Fibroblast of mammary gland (primary cell): ENCODE measurements at regions not wholly inside any gene's neighbourhood (a gene's known extent, or its start where the extent isn't known, plus 50 kb on each side); places are given as distances from the start of the nearest gene placed in this dataset.
"Not testable (repeated sequence)": the region's sequence is repeated elsewhere in the genome, so short reads cannot be mapped to it uniquely, and the experiment has no call there.

Source experiments
- DNase-seq: peaks from one replicate; pipeline ENCODE4 v3.0.0-alpha.2; 2010; ENCODE audit warnings: low read depth
- H3K4me3 ChIP-seq: 2 replicates; pipeline ENCODE4 v1.5.1; 2011; ENCODE audit warnings: low read depth, mild to moderate bottlenecking, low read length, moderate library complexity; ENCODE audit not compliant: control insufficient read depth
- CTCF ChIP-seq: conservative IDR thresholded peaks from 2 replicates; pipeline ENCODE4 v1.5.1; 2011; ENCODE audit warnings: low read depth, low read length, inconsistent platforms; ENCODE audit not compliant: control insufficient read depth, insufficient read depth

GRCh38 chrX:1802912-1803311 lies 188.1 kb downstream of the ASMT start:
- no peak for TF ChIP-seq CTCF
- no peak for DNase-seq
- H3K4me3 ChIP-seq = no peak overlapping the region

GRCh38 chrX:1803741-1804140 lies 188.9 kb downstream of the ASMT start:
- TF ChIP-seq CTCF = no peak
- no peak for DNase-seq
- no peak overlapping the region for H3K4me3 ChIP-seq

GRCh38 chrX:1807301-1807731 lies 192.5 kb downstream of the ASMT start:
- no peak overlapping the region for H3K4me3 ChIP-seq
- peak; percentile 21 for DNase-seq
- no peak for TF ChIP-seq CTCF

- no peak for TF ChIP-seq CTCF
- DNase-seq = no peak
- H3K4me3 ChIP-seq = no peak overlapping the region
Observed at GRCh38 chrX:1809581-1809980, 194.7 kb downstream of the ASMT start.

GRCh38 chrX:1813809-1814208 lies 198.9 kb downstream of the ASMT start:
- TF ChIP-seq CTCF = no peak
- no peak overlapping the region for H3K4me3 ChIP-seq
- DNase-seq = no peak

- no peak overlapping the region for H3K4me3 ChIP-seq
- DNase-seq = no peak
- no peak for TF ChIP-seq CTCF
Observed at GRCh38 chrX:1815456-1816175, 200.8 kb downstream of the ASMT start.

GRCh38 chrX:1816387-1816982 lies 201.6 kb downstream of the ASMT start:
- DNase-seq = not testable (repeated sequence)

More at GRCh38 chrX:1816387-1816982, 201.6 kb downstream of the ASMT start:
- not testable (repeated sequence) for H3K4me3 ChIP-seq
